Brain pericyte (primary cell): ENCODE measurements at regions not wholly inside any gene's neighbourhood (a gene's known extent, or its start where the extent isn't known, plus 50 kb on each side); places are given as distances from the start of the nearest gene placed in this dataset.

Experiments used
- DNase-seq: peaks from one replicate; pipeline ENCODE4 v3.0.0-alpha.2; 2012; ENCODE audit warnings: low read depth, low spot score

DNA sequence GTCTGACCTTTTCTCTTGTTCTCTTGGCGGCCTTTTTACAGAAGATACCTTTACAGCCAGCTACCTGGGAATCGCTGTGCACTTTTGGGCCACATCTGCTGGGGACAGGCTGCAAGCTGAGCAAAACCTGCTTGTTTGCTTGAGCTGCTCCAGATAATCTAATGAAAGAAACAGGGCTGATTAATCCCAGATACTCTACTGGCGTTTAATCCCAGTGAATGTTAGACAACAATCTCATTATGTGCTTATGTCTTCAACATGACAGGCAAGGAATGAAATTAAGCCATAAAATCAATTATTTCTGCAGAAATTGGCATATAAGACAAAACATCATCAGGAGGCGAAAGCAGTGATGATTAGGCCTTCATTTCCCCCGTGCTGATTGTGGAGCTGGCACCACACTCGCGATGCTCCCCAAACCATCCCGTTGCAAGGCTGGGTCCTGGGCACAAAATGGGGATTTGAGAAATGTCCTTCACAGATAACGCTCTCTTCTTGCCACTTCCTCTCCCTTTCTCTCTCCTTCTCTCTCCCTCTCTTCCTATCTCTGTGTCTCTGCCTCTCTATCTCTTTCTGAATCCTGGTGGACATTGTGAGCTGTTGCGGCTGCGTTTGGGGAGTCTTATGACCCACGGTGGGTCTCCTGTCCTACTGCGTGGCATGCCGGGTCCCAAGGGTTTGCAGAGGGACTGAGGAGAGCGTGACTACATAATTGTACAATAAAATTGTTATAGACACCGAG, 1053.8 kb downstream of the TBC1D22A start:
- DNase-seq: no peak

DNA sequence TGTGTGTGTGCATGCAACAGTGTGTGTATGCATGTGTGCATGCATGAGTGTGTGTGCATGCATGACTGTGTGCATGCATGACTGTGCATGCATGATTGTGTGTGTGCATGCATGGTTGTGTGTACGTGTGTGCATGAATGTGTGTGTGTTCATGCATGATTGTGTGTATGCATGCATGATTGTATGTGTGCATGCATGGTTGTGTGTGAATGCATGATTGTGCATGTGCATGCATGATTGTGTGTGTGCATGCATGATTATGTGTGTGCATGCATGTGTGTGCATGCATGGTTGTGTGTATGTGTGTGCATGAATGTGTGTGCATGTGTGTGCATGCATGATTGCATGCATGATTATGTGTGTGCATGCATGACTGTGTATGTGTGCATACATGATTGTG, 1052.0 kb downstream of the TBC1D22A start:
- no peak for DNase-seq

DNA sequence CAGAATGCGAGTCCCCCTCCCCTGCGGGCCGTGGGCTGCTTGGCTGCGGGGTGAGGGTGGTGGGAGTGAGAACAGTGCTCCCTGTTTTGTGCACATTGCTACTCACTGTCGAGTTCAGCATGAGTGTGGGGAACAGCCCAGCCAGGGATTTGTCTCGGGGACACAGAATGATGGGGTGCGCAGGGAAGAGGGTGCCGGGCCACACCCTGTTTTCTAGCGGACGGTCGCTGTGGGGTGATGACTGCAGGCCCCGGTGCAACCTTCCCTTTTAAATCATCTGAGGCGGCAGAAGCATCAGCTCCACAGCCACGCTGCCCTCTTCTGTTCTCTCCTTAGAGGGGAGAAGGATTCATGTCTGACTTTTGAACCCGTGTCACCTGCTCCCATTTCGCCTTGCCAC, 1051.2 kb downstream of the TBC1D22A start:
- no peak for DNase-seq

DNA sequence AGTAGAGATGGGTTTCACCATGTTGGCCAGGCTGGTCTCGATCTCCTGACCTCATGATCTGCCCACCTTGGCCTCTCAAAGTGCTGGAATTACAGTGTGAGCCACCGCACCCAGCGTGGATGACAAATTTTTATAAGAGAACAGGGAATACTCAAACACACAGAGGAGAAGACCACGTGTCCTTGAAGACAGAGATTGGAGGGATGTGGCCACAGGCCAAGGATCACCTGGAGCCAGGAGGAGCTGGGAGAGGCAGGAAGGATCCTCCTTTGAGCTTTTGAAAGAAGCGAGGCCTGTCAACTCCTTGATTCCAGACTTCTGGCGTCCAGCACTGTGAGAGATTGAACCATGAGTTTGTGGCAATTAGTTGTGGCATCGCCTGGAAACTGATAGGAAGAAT, 1049.5 kb downstream of the TBC1D22A start:
- DNase-seq: no peak

DNA sequence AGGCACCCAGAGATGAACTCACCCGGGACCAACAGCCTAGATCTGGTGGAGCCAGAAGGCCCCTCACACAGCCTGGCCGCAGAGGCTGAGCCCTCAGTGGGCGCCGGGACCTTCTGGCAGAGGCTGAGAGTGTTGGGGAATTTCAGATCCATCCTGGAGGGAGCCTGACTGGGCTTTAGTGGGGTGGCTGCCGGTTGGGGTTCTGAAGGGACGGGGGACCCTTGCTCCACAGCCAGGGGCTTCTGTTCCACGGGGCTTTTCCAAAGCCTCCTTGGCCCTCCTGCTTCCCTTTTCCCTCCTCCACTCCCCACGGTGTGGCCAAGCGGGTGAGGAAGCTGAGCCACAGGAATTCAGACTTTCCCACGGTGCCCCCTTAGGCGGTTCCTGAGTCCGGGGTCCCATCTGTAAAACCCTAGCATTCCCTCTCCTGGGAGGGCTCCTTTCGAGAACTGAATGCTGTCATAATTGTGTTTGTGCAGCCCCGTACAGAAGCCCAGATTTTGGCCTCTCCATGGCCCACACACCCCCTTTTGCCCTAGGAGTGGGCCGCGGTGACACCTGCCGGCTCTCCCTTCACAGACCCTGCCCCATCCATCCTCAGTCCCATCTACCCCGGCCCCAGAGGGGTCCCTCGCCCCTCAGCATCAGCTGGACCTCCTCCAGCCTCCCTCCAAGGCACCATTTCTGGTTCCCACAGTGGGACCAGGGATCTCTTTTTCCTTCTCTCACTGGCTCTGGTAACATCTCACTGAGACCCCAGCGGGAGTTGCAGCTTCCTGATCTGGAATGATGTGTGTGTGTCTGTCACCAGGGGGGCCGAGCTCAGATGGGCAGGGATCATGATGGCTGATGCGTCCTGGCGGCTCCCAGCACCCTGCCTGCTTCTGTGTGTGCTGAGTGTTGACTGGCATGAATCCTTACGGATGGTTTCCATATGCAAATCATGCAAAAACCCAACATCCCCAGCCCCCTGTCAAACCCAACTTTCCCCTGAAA, 1048.4 kb downstream of the TBC1D22A start:
- DNase-seq: no peak

DNA sequence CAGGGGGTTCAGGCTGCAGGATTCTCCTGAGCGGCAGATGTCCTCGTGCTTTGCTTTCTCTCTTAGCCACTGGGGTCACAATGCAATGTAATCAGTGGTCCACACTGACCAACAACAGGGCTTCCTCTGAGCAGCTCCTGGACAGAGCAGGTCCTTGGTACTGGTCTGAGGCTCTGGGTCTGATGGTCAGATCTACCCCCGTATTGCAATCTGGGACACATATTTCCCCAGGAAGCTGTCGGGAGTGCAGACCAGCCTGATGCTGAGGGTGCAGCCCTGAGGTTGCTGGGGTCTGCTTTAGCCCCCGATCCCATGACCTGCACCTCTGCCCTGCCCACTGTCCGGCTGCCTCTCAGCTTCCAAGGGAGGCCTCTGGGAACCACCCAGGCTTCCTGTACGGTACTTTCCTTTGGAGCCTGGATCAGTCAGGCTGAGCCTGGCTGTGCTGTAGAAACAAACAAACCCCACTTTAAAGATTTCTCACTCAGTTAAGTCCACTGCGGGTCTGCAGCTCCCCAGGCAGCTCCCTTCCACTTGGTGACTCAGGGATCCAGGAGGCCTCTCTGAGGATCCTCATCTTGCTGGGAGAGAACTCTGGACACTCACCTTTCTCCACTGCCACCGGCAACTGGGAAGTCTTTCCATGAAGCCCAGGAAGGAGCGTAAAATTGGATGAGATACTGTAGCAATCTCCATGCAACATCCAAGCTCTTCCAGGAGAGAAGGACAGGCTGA, 1046.6 kb downstream of the TBC1D22A start:
- no peak for DNase-seq

DNA sequence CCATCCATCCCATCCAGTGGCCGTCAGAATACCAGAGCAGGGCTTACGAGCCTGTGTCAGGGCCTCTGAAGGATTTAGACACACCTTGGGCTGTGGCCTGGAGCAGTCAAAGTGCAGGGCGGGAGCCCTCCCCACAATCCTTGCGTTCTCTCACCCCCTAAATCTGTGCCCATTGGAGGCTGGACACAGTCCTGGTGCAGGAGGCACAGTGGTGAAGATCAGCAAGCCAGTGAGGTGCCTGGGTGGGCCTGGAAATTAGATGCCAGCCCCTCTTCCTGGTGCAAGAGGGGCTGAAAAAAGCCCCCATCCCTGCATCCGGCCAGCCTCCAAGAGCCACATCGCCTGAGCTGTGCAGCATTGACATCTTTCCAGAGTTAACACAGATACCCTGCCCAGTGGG, 1045.8 kb downstream of the TBC1D22A start:
- no peak for DNase-seq

DNA sequence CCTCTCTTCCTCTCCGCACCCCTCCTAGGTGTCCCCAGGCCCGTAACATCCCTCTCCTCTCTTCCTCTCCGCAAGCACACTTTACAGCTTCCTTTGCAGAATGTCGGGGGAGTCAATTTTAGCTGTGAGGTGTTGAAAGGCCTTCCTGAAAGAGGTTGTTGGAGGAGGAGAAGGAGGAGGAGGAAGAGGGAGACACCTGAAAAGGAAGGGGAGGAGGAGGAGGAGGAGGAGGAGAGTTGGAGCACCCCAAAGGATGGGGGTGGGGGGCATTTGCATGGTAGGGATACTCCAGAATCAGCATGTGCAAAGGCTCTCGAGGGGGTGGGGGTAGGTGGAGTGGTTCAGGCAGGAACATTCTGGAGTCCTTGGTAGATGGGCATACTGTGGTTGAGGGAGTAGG, 1045.1 kb downstream of the TBC1D22A start:
- no peak for DNase-seq

DNA sequence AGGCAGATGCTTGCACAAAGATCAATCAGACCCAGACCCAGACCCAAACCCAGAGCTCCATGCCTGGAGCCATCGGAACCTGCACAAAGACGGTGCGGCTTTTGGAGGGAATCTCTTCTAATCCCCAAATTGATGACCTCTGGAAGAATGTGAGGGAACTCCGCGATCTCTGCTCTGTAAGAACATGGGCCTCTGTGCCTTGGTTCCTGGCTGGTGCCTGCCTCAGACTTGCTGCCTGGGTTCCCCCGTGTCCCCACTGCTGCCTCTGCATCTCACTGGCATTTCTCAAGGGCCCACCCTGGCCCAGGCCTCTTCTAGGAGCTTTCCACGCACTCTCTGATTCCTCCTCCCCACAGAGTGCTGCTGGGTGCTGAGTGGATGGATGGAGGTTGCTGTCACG, 1044.4 kb downstream of the TBC1D22A start:
- DNase-seq: no peak

DNA sequence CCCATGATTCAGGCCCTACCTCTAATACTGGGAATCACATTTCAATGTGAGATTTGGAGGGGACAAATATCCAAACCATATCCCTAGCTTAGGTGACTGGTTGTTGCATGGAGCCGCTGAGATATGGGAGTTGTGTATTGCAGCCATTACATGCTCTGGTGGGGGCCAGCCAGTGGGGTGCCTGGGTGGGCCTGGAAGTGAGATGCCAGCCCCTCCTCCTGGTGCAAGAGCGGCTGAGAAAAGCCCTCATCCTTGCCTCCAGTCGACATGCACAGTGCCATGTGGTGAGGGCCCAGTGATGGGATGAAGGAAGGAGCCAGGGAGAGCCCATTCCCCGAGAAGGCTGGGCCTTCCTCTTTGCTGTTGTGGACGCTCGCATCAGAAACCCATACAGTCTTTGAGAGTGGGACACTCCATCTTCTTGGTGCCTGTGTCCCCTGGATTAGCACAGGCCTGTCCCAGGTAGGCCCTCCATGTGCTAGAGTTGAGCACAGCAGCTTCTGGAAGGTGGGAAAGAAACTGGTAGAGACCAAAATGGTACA, 1043.0 kb downstream of the TBC1D22A start:
- no peak for DNase-seq

DNA sequence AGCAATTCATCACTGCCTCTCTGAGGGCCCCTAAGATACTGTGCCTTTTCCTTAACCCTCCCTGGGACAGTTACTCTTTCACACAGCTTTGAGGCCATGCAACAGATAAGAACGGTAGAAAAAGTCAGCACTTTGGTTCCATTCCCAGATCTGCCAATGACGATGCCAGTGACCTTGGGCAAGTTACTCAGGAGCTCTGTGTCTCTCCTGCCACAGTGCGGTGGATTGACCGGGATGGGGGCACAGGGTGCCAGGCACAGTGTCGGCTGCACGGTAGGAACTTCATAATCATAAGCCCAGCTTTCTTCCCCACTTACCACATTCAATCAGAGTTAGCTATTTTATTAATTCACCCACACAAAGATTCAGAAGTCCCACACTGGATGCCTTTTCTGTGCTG, 1041.8 kb downstream of the TBC1D22A start:
- no peak for DNase-seq

DNA sequence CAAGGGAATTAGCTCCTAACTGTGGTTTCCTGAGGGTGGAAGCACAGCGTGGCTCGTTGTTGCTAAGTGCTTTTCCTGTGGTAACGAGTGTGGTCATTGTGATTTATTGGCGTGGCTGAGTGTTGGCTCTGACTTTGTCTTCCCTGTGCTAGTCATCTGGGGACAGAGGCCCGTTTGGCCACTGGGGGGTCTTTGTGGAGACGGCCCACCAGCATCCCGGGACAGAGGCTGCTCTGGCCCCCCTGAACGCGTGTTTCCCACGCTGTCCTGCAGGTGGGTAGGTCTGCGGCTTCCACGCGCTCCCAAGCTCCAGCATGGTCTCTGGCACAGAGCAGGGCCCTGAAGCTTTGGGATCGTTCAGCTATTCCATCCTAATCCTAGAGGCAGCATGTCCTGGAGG, 1040.0 kb downstream of the TBC1D22A start:
- DNase-seq: no peak

DNA sequence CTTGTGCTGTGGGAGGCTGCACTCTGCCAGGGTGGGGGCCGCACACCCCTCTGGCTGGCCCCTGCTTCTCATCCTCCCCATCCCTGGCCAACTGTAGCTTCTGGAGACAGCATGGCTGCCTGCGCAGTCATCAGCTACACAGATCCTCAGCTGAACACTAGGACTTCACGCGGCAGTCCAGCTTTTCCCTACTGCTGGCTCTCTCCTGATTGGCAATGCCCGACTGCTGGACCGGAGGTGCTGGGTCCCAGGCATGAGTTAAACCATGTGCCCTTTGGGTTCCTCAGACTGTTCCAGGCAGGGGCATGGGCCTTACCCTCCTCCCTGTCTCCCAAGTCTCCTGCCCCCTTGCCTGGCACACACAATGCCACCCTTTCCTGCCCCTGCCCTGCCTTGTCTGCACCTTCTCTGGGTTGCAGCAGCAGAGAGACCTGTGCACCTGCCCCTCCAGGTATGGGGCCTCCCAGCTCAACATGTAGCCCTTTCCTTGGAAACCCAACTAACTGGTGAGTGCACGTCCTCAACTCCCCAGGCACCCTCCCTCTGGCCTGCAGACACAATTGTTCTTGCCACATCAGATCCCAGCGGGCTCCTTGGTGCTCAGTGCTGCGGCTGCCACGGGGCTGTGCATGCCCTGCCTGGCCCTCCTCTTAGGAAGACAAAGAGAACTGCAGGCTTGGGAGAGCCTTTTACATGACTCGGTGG, 1039.2 kb downstream of the TBC1D22A start:
- DNase-seq: no peak

DNA sequence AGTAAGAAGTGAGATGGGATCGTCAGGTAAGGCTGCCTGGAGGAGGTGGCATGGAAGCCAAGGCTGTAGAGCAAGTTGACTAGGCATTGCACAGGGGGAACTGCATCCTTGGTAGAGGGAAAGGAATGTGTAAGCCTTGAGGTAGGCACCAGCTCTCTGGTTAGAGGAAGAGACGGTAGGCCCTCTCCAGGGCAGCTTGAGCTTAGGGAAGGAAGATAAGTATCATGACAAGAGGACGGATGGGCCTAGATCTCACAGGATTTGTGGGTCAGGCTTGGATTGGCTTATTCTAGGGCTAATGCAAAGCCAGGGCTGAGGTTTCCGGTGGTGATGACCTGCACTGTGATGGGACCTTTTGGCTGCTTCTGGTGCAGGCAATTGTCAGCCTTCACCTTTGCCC, 1035.8 kb downstream of the TBC1D22A start:
- DNase-seq: no peak

DNA sequence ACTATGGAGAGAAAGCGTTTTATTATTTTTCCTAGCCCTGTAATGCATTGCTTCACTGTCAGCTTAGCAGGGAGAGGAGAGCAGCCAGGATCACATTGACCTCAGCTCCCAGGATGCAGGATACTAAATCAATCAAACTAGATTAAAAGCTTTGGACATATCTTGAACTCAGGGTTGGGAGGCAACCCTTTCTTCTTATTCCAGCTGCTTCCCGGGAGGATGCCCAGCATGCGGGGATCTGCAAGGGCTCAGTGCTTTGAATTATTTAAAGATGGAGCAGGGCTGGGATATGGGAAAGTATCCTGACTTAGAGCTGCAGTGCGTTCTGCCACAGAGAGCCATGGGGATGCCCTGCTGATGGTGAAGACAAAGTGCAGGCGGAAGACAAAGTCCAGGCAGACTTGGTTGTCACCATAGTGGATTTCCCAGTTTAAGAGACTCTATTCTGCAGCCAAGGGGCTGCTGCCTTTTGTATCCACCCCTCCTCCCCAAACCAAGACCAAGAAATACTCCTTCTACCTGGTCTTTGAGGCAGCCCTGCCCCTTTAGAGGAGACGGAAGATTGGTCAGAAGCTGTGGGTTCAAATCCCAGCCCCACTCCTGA, 1035.0 kb downstream of the TBC1D22A start:
- no peak for DNase-seq

DNA sequence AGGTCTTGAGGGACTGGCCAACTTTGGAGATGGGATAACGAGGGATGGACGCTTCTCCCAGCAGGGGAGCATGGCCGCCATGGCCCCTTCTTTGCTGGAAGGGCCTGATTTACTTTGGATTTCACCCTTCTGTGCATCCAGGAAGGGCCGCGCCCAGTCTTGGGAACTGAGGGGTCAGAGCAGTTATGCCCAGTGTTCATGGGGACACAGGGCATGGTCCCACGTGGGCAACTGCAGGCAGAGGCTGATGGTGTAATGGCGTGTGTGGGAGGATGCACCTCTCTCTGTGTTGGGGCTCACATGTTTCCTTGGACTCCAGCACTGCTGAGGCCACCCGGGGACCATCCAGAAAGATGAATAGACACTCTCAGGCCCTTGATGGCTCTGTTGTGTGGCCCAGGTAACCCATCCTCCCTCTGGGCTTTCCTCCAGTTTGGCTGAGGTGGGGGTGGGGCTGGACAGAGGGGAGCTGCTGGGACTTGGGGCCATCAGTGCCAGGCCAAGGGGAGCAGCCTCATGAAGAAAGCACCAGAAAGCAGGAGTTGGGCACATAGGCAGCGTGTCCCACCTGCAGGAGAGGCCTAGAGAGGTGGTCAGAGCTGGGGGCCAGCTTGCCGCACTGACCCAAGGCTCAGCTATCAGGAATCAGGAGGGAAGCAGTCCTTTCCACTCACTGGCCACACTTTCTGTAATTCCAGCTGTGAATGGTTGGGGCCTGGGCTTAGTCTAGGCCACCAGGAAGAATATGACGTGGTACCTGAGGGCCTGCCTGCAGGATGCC, 1033.9 kb downstream of the TBC1D22A start:
- no peak for DNase-seq

DNA sequence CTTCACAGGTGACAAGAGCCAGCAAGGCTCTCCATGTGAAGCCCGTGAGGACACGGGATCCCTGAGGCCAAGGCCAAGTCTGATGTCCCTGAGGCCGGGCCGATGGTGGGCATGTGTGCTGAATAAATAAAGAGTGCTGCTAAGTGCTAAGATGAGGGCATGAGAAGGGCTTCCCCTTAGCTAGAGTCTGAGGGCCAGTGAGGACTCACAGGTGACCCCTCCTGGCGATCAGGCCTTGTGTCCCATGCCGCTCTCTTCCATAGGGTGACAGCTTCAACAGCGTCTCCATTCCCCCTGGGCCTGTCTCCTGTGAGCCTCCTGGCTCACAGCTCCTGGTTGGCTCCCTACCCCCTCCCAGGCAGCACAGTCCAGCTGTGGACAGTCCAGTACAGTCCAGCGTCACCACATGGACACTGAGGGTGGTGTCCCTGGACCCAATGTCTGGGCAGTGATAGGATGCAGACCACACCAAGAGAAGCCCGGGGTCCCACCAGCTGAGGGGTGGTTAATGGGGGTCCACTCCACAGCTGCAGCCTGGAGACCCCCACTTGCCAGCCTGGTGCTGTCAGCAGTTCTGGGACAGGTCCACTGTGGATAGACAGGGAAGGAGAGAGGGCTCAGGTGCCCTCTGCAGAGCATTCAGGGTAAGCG, 1033.2 kb downstream of the TBC1D22A start:
- DNase-seq: no peak

DNA sequence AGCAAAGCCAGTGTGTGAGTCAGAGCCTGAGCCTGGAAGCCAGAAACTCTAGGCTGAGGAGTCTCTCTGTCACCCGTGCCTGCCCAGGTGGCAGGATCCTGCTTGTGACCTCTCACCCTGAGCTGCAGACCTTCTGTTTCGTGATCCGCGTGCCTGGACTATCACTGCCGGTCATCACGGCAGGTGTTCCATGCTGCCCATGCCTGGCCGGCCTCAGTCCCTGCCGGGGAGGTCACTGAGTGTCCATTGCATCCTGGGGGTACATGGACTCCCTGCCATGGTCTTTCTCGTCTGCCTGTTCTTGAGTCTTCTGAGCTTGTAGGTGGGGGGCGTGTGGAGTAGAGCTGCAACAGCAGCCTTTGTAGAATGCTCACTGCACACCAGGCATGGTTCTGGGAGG, 1032.4 kb downstream of the TBC1D22A start:
- DNase-seq: no peak

DNA sequence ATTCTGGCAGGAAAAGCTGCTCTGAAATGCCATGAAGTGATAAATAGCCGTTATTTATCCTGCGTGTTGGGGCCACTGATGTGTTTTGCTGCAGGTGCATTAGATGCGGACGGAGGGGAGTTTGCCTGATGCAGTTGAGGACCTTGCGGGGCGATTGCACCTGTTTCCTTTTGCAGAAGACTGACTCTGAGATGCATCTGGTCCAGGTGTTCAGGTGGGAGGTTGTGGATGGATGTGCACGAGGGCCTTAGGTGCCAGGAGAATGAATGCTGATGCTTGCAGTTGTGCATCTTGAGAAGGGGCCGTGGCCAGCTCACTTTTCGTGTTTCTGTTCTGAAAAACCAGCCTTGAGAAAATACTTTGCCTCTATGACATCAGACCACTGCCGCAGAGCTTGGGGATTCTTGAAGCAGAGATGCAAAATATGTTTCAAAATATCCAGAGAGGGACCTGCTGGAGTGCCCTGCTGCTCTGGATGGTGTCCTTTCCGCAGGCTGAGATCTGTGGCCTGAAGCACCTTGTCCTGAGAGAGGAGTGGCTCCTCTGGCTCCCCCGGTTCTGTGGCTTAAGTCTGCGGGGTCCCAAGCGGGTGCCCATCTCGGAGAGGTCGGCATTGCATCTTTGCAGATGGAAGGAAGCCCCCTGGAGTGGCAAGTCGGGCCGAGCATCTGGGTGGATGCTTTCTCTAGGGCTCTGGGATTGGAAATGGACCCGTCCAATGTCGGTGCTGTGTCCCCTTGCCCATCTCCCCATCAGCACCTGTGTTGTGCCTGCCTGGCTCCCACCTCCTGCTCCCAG, 1031.1 kb downstream of the TBC1D22A start:
- no peak for DNase-seq
